ENCODE measurements at regions not wholly inside any gene's neighbourhood (a gene's known extent, or its start where the extent isn't known, plus 50 kb on each side); places are given as distances from the start of the nearest gene placed in this dataset.

DNA sequence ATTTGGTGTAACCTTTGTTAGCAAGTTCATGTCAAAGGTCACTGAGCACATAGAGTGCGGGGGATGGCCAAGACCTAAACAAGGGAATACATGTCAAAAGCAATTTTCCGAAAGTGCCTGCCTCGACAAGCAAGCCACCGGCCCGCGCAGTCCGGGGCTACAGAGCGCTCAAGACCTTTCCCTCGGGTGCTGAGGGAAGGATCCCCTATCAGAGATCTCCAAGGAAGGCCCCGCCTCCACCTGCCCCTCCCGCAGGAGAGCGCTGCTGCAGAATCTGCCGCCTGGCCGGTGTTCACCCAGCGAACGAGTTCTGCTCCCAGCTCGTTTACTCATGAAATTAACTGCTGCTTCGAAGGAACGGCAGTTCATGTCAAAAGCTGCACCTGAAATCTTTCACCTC lies 252.7 kb downstream of the BMP7 start:
- no peaks in the 10 kb centered on the region for H3K9me3 Mint-ChIP-seq
- no peaks in the 10 kb centered on the region for H3K36me3 Mint-ChIP-seq
- H3K4me1 Mint-ChIP-seq: no peaks in the 10 kb centered on the region
- H3K27me3 Mint-ChIP-seq: peaks cover 11% of the 10 kb centered on the region
- no peak overlapping the region for H3K27ac Mint-ChIP-seq
- no peak overlapping the region for H3K4me3 Mint-ChIP-seq

DNA sequence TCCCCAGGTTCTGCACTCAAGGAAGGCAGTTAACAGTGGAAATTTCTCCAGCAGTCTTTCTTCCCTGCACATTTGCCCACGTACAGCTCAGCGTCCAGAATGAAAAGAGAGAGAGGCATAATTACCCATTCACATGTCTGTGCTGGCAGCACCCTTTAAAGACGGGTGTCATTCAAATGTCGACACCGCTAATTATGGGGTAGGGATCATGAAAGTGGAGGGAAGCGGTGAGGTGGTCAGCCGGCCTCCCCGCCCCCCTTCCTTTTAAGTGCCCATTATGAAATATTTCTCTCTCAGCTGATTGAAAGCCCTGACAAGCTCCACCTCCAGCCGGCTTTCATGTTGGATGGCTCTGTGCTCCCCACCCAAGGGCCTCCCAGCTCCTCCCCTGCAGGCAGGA lies 246.1 kb downstream of the BMP7 start:
- H3K4me3 Mint-ChIP-seq: no peak overlapping the region
- peaks cover 8% of the 10 kb centered on the region for H3K27me3 Mint-ChIP-seq
- no peaks in the 10 kb centered on the region for H3K9me3 Mint-ChIP-seq
- H3K36me3 Mint-ChIP-seq: no peaks in the 10 kb centered on the region
- no peaks in the 10 kb centered on the region for H3K4me1 Mint-ChIP-seq
- H3K27ac Mint-ChIP-seq: no peak overlapping the region

DNA sequence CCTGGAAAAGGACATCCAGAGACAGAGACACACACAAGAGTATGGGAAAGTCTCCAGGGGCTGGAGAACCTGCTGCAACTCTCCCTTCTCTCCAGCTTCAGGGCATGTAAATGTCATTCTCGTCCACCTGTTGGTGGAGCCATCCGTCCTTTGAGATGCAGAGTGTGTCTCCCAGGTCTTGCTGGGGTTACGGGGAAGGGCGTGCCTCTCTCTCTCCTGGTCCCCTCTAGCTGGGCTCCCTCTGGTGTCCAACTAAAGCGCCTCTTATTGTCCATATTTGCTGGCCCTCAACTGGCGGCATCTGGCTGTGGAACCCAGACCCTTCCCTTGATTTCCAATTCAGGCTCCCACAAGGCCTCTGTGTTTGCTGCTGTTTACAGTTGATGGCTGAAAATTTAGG lies 244.1 kb downstream of the BMP7 start:
- no peak overlapping the region for H3K4me3 Mint-ChIP-seq
- H3K36me3 Mint-ChIP-seq: no peaks in the 10 kb centered on the region
- H3K27me3 Mint-ChIP-seq: peaks cover 7% of the 10 kb centered on the region
- no peaks in the 10 kb centered on the region for H3K4me1 Mint-ChIP-seq
- H3K9me3 Mint-ChIP-seq: no peaks in the 10 kb centered on the region
- H3K27ac Mint-ChIP-seq: no peak overlapping the region

DNA sequence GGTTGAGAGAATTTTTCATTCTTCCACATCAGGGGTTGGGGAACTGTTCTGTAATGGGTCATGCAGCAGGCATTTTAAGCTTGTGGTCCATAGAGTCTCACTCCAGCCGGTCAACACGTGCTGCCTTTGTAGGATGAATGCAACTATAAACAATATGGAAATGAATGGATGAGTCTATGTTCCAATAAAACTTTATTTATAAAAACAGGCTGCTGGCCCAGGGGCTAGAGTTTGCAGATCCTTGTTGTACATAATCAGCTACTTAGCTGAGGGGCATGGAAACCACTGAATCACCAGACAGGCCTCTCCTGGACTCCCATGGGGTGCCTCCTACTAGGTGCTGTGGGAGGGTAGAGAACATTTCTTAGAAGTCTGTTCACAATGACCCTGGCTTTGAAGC lies 243.4 kb downstream of the BMP7 start:
- Mint-ChIP-seq H3K27ac (no peak overlapping the region), H3K4me1 (no peaks in the 10 kb centered on the region), H3K36me3 (no peaks in the 10 kb centered on the region), H3K9me3 (no peaks in the 10 kb centered on the region), H3K27me3 (peaks cover 7% of the 10 kb centered on the region), H3K4me3 (no peak overlapping the region)

DNA sequence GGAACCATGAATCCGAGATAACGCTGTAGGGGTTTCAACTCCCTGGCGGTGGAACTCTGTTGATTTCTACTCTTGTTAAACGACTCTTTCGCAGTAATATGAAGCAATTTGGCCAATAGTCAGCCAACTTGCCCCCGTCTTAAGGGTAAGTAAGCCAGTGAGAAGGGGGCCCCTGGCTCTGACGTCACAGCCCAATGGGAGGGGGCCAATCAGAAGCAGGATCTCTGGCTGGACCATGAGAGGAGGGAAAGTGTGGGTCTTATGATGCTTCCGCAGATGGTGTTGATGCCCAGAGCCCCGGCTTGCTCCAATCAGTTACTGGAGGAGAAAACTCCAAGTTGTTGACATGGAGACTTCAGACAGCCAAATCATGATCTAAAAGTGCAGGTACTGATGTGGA lies 242.4 kb downstream of the BMP7 start:
- no peaks in the 10 kb centered on the region for H3K36me3 Mint-ChIP-seq
- no peaks in the 10 kb centered on the region for H3K4me1 Mint-ChIP-seq
- no peak overlapping the region for H3K27ac Mint-ChIP-seq
- peaks cover 7% of the 10 kb centered on the region for H3K27me3 Mint-ChIP-seq
- no peaks in the 10 kb centered on the region for H3K9me3 Mint-ChIP-seq
- no peak overlapping the region for H3K4me3 Mint-ChIP-seq

DNA sequence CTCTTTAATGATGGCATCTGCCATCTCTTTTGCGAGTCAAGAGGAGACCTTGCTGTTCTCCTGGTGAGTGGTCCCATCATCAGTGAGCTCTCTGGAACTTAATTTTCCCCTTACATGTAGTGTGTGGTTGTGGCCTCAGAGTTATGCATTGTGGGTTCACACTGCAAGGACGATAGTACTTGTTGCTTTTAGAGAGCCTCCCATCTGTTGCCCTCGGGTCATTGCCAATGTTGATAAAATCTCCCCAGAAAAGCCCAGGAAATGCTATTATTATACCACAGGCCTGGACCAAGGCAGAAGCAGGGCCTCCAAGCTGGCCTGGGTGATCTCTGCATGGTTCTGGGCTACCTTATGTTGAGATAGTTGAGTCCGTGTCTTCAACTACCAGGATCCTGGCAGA lies 241.6 kb downstream of the BMP7 start:
- Mint-ChIP-seq H3K36me3 (no peaks in the 10 kb centered on the region), H3K4me1 (no peaks in the 10 kb centered on the region), H3K27me3 (peaks cover 13% of the 10 kb centered on the region), H3K27ac (no peak overlapping the region), H3K9me3 (no peaks in the 10 kb centered on the region), H3K4me3 (no peak overlapping the region)

DNA sequence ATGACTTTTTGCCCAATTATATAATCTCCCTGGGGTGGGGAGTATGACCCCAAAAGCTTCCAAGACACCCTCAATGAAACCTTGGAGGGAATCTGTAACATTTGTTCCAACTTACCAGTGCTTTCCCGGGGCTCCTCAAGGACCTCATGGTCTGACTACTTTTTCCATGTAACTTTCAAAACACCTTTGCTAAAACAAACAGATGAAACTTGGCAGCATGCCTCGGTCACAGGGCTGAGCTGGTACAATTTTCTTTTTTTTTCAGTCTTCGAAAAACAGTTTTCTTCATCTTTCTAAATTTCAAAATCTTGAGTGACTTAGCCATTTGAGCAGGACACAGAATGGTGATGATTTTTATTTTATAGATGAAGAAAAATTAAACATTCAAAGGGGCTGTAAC lies 241.2 kb downstream of the BMP7 start:
- no peak overlapping the region for H3K4me3 Mint-ChIP-seq
- no peaks in the 10 kb centered on the region for H3K9me3 Mint-ChIP-seq
- H3K27me3 Mint-ChIP-seq: peaks cover 9% of the 10 kb centered on the region
- H3K36me3 Mint-ChIP-seq: no peaks in the 10 kb centered on the region
- H3K27ac Mint-ChIP-seq: no peak overlapping the region
- H3K4me1 Mint-ChIP-seq: no peaks in the 10 kb centered on the region

DNA sequence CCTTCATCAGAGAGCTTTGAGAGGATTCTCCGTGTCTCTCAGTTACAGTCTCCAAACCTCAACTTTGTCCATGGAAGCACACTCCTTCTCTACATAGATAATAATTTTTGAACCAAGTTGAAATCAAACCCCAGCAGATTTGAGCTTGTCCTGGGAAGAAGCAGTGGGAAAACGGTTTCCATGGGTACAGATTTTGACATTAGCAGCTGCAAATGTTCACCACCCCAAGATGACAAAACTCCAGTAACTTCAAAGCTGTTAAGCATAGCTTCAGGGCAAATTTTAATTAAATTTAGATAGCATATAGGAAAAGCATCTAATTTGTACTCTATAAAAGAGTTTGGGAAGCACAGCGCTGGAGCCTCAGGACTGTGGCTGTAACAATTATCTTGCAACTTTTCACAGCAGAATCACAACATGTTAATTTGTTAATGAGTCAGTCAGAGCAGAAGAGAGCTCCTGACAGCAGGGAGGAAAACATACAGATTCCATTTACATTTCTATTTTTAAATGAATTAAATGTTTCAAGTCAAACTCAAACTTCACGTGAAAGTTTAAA lies 240.7 kb downstream of the BMP7 start:
- no peaks in the 10 kb centered on the region for H3K4me1 Mint-ChIP-seq
- no peak overlapping the region for H3K27ac Mint-ChIP-seq

DNA sequence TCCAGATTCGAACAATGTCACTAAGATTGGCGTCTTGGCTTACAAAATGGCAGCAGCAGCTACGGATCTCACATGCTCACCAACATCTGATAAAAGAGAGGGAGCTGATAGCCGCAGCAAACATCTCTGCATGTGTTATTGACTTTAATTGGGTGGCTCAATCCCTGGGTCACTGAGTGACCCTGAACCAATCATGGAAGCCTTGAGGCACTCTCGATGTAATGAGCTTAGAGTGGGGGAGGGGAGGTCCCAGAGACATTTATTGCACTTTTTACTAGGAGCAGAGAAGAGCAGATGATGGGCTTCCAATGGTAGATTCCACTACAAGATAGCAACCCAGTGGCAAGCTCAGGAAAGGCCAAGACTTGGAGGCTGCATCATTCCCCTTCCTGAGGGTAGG lies 238.7 kb downstream of the BMP7 start:
- Mint-ChIP-seq H3K4me1 (no peaks in the 10 kb centered on the region), H3K4me3 (no peak overlapping the region)

More for the DNA sequence above, 240.7 kb downstream of the BMP7 start:
- Mint-ChIP-seq H3K27me3 (peaks cover 8% of the 10 kb centered on the region), H3K36me3 (no peaks in the 10 kb centered on the region), H3K9me3 (no peaks in the 10 kb centered on the region), H3K4me3 (no peak overlapping the region)

DNA sequence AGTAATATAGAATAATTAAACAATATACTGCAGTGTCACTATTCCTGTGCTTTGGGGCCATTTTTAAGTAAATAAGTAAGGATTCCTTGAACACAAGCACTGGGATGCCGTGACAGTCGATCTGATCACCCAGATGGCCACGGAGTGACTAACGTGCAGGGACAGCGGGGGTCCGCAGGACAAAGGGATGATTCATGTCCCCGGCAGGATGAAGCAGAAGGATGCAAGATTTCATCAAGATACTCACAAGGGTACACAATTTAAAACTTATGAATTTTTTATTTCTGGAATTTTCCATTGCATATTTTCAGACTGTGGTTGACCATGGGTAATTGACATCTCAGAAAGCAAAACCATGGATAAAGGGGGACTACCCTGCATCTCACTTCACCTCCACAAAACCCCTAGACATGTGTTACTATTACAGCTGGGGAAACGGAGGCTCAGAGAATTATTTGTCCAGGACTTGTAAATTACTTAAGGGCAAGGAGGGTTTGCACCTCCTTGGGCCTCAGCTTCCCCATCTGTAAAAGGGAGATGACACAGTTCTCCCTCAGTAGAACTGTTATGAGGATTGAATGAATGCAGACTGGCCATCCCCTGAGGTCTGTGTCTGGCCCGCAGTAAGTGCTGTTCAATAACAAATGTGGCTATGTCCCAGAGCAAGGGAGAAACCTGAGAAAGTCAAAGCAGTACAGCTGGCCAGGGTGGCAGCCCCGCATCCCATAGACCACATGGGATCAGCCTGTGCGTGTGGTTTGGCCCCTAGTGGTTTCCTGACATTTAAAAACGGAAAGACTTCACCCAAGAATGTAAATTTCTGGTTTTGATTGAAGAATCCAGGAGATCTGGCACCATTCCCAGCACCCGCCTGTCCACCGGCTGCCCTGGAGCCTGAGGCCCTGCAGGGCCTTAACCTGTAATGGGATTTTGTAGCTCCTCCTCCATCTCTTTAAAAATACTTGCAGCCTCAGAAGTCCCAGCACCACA lies 235.5 kb downstream of the BMP7 start:
- H3K27me3 Mint-ChIP-seq: peaks cover 21% of the 10 kb centered on the region
- H3K4me3 Mint-ChIP-seq: no peak overlapping the region
- no peaks in the 10 kb centered on the region for H3K9me3 Mint-ChIP-seq
- H3K36me3 Mint-ChIP-seq: no peaks in the 10 kb centered on the region
- no peak overlapping the region for H3K27ac Mint-ChIP-seq
- H3K4me1 Mint-ChIP-seq: no peaks in the 10 kb centered on the region

More for the DNA sequence above, 238.7 kb downstream of the BMP7 start:
- Mint-ChIP-seq H3K27ac (no peak overlapping the region), H3K36me3 (no peaks in the 10 kb centered on the region), H3K27me3 (peaks cover 12% of the 10 kb centered on the region), H3K9me3 (no peaks in the 10 kb centered on the region)

DNA sequence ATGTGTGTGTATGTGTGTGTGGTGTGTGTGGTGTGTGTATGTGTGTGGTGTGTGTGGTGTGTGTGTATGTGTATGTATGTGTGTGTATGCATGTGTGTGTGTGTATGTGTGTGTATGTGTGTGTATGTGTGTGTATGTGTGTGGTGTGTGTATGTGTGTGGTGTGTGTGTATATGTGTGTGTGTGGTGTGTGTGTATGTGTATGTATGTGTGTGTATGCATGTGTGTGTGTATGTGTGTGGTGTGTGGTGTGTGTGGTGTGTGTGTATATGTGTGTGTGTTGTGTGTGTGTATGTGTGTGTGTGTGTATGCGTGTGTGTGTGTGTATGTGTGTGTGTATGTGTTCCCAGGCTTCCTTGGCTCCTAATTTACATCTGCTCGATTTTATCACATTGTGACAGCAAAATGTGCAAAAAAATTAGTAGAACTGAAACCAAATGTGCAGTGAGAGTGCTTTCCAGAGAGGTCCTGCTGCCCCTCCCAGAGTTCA lies 234.5 kb downstream of the BMP7 start:
- Mint-ChIP-seq H3K9me3 (no peaks in the 10 kb centered on the region), H3K27me3 (peaks cover 29% of the 10 kb centered on the region), H3K4me3 (no peak overlapping the region), H3K27ac (no peak overlapping the region), H3K36me3 (no peaks in the 10 kb centered on the region), H3K4me1 (no peaks in the 10 kb centered on the region)

DNA sequence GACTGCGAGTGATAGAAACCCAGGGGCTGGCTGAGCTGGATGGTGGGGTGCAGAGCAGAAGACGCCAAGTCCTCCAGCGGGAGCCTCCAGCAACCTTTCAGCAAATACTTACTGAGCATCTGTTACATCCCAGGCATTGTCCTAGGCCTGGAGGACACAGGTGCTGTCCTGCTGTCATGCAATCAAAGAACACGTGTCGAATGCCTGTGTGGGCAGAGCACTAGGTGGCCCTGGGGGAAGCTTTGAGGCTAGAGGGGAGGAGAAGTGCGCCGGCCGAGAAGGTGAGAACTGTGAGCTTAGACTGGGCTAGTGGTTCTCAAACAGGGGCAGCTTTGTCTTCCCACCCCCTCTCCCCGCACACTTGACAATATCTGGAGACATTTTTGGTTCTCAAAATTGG lies 233.6 kb downstream of the BMP7 start:
- H3K4me1 Mint-ChIP-seq: no peaks in the 10 kb centered on the region

DNA sequence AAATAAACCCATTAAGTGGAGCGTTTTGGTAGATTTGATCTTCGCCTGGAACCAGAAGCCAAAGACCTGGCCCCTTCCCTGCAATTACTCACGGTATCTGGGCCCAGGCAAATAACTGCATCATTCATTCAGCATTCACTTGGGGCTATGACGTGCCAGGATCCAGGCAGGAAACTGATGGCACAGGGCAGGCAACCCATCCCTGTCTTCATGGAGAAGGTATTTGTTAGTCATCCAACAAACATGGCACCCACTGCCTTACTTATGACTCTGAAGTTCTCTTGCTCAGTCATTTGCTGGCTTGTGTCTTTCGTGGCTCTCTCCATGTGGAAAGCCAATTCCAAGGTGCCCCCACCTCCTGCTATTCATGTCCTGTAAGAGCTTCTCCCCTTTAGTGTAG lies 232.4 kb downstream of the BMP7 start:
- Mint-ChIP-seq H3K4me1 (no peaks in the 10 kb centered on the region), H3K36me3 (no peaks in the 10 kb centered on the region), H3K9me3 (no peaks in the 10 kb centered on the region), H3K4me3 (no peak overlapping the region), H3K27ac (no peak overlapping the region), H3K27me3 (peaks cover 29% of the 10 kb centered on the region)

More for the DNA sequence above, 233.6 kb downstream of the BMP7 start:
- no peaks in the 10 kb centered on the region for H3K36me3 Mint-ChIP-seq
- H3K27ac Mint-ChIP-seq: no peak overlapping the region
- no peaks in the 10 kb centered on the region for H3K9me3 Mint-ChIP-seq
- H3K27me3 Mint-ChIP-seq: peaks cover 29% of the 10 kb centered on the region
- H3K4me3 Mint-ChIP-seq: no peak overlapping the region

DNA sequence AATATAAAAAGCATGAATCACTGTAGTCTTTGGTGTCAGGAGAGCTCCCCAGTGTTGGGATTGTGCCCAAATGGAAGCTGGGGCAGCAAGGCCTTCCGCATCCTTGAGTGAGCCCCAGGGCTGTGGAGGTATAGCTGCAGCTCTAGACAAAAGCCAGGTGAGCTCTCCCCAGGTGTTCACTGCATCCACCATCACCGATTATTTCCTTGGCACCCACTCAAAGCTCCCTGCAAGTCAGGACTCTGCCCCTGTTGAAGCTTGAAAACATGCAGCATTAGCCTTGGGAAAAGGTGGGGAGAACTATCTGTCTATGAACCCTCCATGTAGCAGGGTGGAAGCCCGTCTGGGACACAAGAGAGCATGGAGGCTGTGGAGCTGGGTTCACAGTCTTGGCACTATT lies 228.8 kb downstream of the BMP7 start:
- H3K36me3 Mint-ChIP-seq: no peaks in the 10 kb centered on the region
- H3K27me3 Mint-ChIP-seq: peaks cover 19% of the 10 kb centered on the region
- H3K4me3 Mint-ChIP-seq: no peak overlapping the region
- H3K27ac Mint-ChIP-seq: no peak overlapping the region
- no peaks in the 10 kb centered on the region for H3K4me1 Mint-ChIP-seq
- no peaks in the 10 kb centered on the region for H3K9me3 Mint-ChIP-seq

DNA sequence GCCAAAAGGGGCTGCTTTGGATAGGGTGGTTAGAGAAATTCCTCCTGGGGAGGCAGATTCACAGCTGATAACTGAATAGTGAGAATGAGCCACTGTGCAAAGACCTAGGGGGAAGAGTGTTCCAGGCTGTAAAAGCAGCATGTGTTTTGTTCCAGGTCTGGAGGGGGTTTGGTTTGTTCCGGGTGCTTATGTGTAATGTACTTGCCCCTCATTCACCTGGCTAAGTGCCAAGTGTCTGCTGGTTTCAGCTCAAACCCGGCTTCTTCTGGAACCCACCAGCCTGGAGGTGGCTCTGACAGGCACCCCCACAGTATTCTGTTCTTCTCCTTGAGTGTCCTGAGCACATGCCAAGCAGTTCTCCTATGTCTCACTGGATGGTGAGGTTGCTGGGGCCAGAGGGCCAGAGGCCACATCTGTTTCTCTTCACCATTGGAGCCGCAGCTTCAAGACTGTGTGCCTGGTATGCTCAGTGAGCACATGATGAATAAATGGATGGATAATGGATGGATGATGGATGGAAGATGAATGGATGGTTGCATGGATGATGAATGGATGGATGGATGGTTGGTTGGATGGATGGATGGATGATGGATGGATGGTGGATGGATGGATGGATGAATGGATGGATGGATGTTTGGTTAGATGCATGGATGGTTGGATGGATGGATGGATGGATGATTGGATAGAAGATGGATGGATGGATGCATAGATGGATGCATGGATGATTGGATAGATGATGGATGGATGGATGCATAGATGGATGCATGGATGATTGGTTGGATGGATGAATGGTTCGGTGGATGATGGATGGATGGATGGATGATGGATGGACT lies 227.6 kb downstream of the BMP7 start:
- Mint-ChIP-seq H3K36me3 (no peaks in the 10 kb centered on the region), H3K4me1 (no peaks in the 10 kb centered on the region), H3K27ac (no peak overlapping the region), H3K27me3 (peaks cover 15% of the 10 kb centered on the region), H3K9me3 (no peaks in the 10 kb centered on the region), H3K4me3 (no peak overlapping the region)

DNA sequence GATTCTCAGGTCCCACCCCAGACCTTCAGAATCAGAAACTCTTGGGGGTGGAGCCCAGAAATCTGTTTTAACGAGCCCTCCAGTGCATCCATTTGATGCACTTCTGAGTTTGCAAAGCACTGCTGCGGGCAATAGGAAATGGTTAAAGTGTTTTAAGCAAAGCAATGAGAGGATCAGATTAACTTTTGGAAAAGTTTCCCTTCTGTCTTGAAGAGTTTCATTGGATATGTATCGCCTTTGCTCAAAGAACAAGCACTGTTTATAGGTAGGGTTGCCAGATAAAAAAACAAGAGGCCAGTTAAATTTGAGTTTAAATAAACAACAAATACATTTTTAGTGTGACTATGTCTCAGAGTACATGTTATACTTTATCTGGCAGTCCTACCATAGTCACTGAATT lies 226.0 kb downstream of the BMP7 start:
- H3K36me3 Mint-ChIP-seq: no peaks in the 10 kb centered on the region
- H3K9me3 Mint-ChIP-seq: no peaks in the 10 kb centered on the region

More for the DNA sequence above, 226.0 kb downstream of the BMP7 start:
- Mint-ChIP-seq H3K27me3 (peaks cover 10% of the 10 kb centered on the region), H3K4me3 (no peak overlapping the region), H3K27ac (no peak overlapping the region), H3K4me1 (no peaks in the 10 kb centered on the region)
